Loucy (cell line): ENCODE measurements at regions not wholly inside any gene's neighbourhood (a gene's known extent, or its start where the extent isn't known, plus 50 kb on each side); places are given as distances from the start of the nearest gene placed in this dataset.

ENCODE experiments used
- H2AFZ ChIP-seq: fragments of 200-600 bp; sonication (generic); 2 replicates; pipeline ENCODE4 v1.6.0; 2016; ENCODE audit warnings: antibody characterized with exemption, mild to moderate bottlenecking, low read length, moderate library complexity
- H3F3A ChIP-seq: fragments of 200-600 bp; 2 replicates; pipeline ENCODE4 v1.6.0; 2016; ENCODE audit warnings: antibody characterized with exemption, low read depth, mild to moderate bottlenecking
- H3K27me3 ChIP-seq: fragments of 200-600 bp; sonication (generic); 2 replicates; pipeline ENCODE4 v1.6.1; 2014; ENCODE audit warnings: low read length, mild to moderate bottlenecking; ENCODE audit not compliant: insufficient read depth, poor library complexity, severe bottlenecking
- H3K36me3 ChIP-seq: fragments of 200-600 bp; sonication (generic); 2 replicates; pipeline ENCODE4 v1.6.1; 2016; ENCODE audit warnings: low read length; ENCODE audit not compliant: insufficient read depth
- H3K4me1 ChIP-seq: fragments of 200-600 bp; sonication (generic); 2 replicates; pipeline ENCODE4 v1.5.1; 2014; ENCODE audit warnings: low read length, mild to moderate bottlenecking; ENCODE audit not compliant: insufficient read depth, poor library complexity, severe bottlenecking
- H3K4me2 ChIP-seq: fragments of 200-600 bp; sonication (generic); 2 replicates; pipeline ENCODE4 v1.6.0; 2014; ENCODE audit warnings: antibody characterized with exemption, low read length, low read depth, mild to moderate bottlenecking; ENCODE audit not compliant: poor library complexity, severe bottlenecking
- H3K4me3 ChIP-seq: fragments of 200-600 bp; sonication (generic); 2 replicates; pipeline ENCODE4 v1.5.1; 2014; ENCODE audit warnings: low read length, mild to moderate bottlenecking, mixed read lengths; ENCODE audit not compliant: poor library complexity, severe bottlenecking
- H3K79me2 ChIP-seq: fragments of 200-600 bp; sonication (generic); 2 replicates; pipeline ENCODE4 v1.6.1; 2014; ENCODE audit warnings: low read length; ENCODE audit not compliant: insufficient read depth
- H3K9ac ChIP-seq: fragments of 200-600 bp; sonication (generic); 2 replicates; pipeline ENCODE4 v1.6.0; 2014; ENCODE audit warnings: mild to moderate bottlenecking, low read depth, low read length, moderate library complexity; ENCODE audit not compliant: poor library complexity, severe bottlenecking
- H3K9me2 ChIP-seq: fragments of 200-600 bp; sonication (generic); replicated peaks from 2 replicates; pipeline ENCODE4 v1.6.1; 2016; ENCODE audit warnings: low read depth, low read length, mixed read lengths
- H3K9me3 ChIP-seq: fragments of 200-600 bp; sonication (generic); 2 replicates; pipeline ENCODE4 v1.6.1; 2014; ENCODE audit warnings: mild to moderate bottlenecking, antibody characterized with exemption, low read length, low read depth; ENCODE audit not compliant: insufficient read depth
- H4K20me1 ChIP-seq: fragments of 200-600 bp; sonication (generic); 2 replicates; pipeline ENCODE4 v1.6.0; 2014; ENCODE audit warnings: antibody characterized with exemption, low read length, mild to moderate bottlenecking; ENCODE audit not compliant: insufficient read depth, poor library complexity, severe bottlenecking
- EZH2phosphoT487 ChIP-seq: fragments of 200-600 bp; IDR thresholded peaks from 2 replicates; pipeline ENCODE4 v1.6.1; 2018; ENCODE audit warnings: antibody characterized with exemption, mild to moderate bottlenecking, moderate library complexity, borderline replicate concordance
- TF ChIP-seq, protein P1 (sequence below): fragments of 200-600 bp; sonication (generic); conservative IDR thresholded peaks from 2 replicates; pipeline ENCODE4 v1.5.1; 2014; ENCODE audit warnings: mild to moderate bottlenecking, antibody characterized with exemption, low read length

DNA sequence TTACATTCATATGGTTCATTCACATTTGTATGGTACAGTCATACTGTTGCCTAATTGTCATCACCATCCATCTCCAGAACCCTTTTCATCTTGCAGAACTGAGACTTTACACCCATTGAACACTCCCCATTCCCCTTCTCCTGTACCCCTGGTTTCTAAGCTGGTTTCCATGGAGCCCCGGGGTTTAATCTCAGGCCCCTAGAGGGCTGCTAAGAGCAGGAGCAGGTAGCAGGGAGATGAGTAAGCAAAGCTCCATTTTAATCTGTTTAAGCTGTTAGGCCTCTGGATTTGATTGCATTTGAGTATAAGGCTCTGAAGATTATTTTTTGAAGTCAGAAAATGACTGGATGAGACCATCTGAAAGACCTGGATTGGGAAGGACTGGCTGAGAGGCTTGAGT is 68.5 kb upstream of the RPL38 start:
- H2AFZ ChIP-seq = no peak overlapping the region
- H3F3A ChIP-seq = no peaks in the 10 kb centered on the region
- no peaks in the 10 kb centered on the region for H3K27me3 ChIP-seq
- H3K9ac ChIP-seq = no peak overlapping the region
- H3K9me2 ChIP-seq = no peaks in the 10 kb centered on the region
- no peaks in the 10 kb centered on the region for H3K4me1 ChIP-seq
- H3K4me2 ChIP-seq = no peak overlapping the region
- H4K20me1 ChIP-seq = no peaks in the 10 kb centered on the region
- no peaks in the 10 kb centered on the region for H3K36me3 ChIP-seq
- H3K9me3 ChIP-seq = no peaks in the 10 kb centered on the region
- no peaks in the 10 kb centered on the region for H3K79me2 ChIP-seq
- no peak overlapping the region for H3K4me3 ChIP-seq
- TF ChIP-seq EZH2phosphoT487 = no peak
- TF ChIP-seq, protein P1, sequence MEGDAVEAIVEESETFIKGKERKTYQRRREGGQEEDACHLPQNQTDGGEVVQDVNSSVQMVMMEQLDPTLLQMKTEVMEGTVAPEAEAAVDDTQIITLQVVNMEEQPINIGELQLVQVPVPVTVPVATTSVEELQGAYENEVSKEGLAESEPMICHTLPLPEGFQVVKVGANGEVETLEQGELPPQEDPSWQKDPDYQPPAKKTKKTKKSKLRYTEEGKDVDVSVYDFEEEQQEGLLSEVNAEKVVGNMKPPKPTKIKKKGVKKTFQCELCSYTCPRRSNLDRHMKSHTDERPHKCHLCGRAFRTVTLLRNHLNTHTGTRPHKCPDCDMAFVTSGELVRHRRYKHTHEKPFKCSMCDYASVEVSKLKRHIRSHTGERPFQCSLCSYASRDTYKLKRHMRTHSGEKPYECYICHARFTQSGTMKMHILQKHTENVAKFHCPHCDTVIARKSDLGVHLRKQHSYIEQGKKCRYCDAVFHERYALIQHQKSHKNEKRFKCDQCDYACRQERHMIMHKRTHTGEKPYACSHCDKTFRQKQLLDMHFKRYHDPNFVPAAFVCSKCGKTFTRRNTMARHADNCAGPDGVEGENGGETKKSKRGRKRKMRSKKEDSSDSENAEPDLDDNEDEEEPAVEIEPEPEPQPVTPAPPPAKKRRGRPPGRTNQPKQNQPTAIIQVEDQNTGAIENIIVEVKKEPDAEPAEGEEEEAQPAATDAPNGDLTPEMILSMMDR = no peak

DNA sequence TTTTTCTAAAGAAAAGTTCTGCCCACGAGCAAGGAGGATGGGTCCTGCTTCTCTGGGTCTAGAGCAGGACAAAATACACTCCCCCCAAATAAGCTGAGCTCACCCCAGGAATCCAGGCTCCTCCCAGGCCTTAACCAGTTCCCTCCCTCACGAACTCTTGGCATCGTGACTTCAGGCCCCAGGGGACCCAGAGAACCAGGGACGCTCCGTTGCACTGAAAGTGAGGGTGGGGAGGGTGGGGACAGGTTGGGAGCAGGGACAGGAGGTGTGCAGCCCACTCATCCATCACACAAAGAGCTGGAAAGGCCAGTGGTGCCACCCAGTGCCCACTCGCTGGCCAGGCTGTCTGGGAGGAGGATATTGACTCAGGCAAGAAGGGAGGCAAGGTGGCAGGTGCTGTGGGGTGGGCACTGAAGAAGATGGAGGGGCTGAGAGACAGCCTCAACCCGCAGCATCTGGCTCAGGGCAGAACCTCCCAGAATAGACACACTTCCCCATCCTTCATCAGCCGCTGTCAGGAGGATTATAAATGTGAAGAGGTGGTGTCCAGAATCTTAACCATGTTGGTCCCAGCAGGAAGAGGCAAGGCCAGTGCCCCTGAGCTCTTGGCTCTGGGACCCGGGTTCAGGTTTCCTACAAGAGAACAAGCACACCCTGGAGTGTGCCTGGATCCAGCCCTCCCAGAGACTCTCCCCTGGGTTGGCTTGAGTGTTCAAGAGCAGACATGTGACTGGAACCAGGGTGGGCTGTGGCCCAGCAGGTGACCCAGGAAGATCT is 67.9 kb upstream of the RPL38 start:
- H3K4me1 ChIP-seq = no peaks in the 10 kb centered on the region
- no peaks in the 10 kb centered on the region for H3F3A ChIP-seq
- no peaks in the 10 kb centered on the region for H3K36me3 ChIP-seq
- H3K9ac ChIP-seq = no peak overlapping the region
- H3K79me2 ChIP-seq = no peaks in the 10 kb centered on the region
- no peaks in the 10 kb centered on the region for H3K9me3 ChIP-seq
- H4K20me1 ChIP-seq = no peaks in the 10 kb centered on the region
- H3K4me2 ChIP-seq = no peak overlapping the region
- no peak overlapping the region for H2AFZ ChIP-seq
- H3K9me2 ChIP-seq = no peaks in the 10 kb centered on the region
- no peaks in the 10 kb centered on the region for H3K27me3 ChIP-seq
- H3K4me3 ChIP-seq = no peak overlapping the region
- no peak for TF ChIP-seq EZH2phosphoT487
- TF ChIP-seq, protein P1 = no peak

DNA sequence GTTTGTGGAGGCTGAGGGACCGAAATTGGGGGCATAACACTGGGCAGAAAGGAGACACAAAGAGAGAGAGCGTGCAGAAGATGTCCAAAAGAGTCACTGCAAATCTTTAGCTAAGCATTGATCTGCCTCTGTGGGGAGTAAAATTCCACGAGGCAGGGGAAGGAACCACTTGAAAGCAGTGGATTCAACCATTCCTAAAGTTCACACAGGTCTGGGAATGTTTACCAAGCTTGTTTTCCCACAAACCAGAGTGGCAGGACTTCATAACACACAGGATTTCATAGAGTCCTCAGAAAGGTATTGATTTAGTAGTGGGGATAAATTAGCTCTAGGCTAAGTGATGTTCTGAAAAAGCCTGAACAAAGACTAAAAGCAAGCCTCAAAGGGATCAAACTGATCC is 66.1 kb upstream of the RPL38 start:
- H3K9me2 ChIP-seq = no peaks in the 10 kb centered on the region
- no peak overlapping the region for H2AFZ ChIP-seq
- H3K4me1 ChIP-seq = no peaks in the 10 kb centered on the region
- TF ChIP-seq, protein P1 = no peak
- no peak for TF ChIP-seq EZH2phosphoT487
- H3F3A ChIP-seq = no peaks in the 10 kb centered on the region
- 0 out of 2 replicates have a peak, but pooled peaks cover 4% of the 10 kb centered on the region for H3K9me3 ChIP-seq
- H3K79me2 ChIP-seq = no peaks in the 10 kb centered on the region
- no peak overlapping the region for H3K9ac ChIP-seq
- no peak overlapping the region for H3K4me3 ChIP-seq
- no peaks in the 10 kb centered on the region for H3K36me3 ChIP-seq
- H3K27me3 ChIP-seq = no peaks in the 10 kb centered on the region
- H3K4me2 ChIP-seq = no peak overlapping the region
- no peaks in the 10 kb centered on the region for H4K20me1 ChIP-seq
